KMS-11 (cell line): ENCODE measurements at regions not wholly inside any gene's neighbourhood (a gene's known extent, or its start where the extent isn't known, plus 50 kb on each side); places are given as distances from the start of the nearest gene placed in this dataset.

ENCODE experiments used
- H2AFZ ChIP-seq: fragments of 200-600 bp; sonication (generic); 2 replicates; pipeline ENCODE4 v1.6.1; 2016; ENCODE audit warnings: antibody characterized with exemption, mixed run types, low read depth
- H3K27ac ChIP-seq: fragments of 200-600 bp; sonication (generic); 2 replicates; pipeline ENCODE4 v1.6.1; 2016; ENCODE audit warnings: mild to moderate bottlenecking, mixed run types
- H3K27me3 ChIP-seq: fragments of 200-600 bp; sonication (generic); 2 replicates; pipeline ENCODE4 v1.6.1; 2017; ENCODE audit warnings: mild to moderate bottlenecking, low read depth, mixed run types, moderate library complexity; ENCODE audit not compliant: insufficient read depth
- H3K36me3 ChIP-seq: fragments of 200-600 bp; sonication (generic); 2 replicates; pipeline ENCODE4 v1.6.1; 2017; ENCODE audit warnings: mild to moderate bottlenecking, mixed run types; ENCODE audit not compliant: insufficient read depth
- H3K4me1 ChIP-seq: fragments of 200-600 bp; sonication (generic); 2 replicates; pipeline ENCODE4 v1.6.1; 2016; ENCODE audit warnings: mild to moderate bottlenecking, low read depth, mixed run types; ENCODE audit not compliant: poor library complexity, severe bottlenecking
- H3K4me2 ChIP-seq: fragments of 200-600 bp; sonication (generic); 2 replicates; pipeline ENCODE4 v1.7.0; 2016; ENCODE audit warnings: mild to moderate bottlenecking, mixed run types
- H3K4me3 ChIP-seq: fragments of 200-600 bp; sonication (generic); IDR thresholded peaks from 2 replicates; pipeline ENCODE4 v1.6.1; 2017; ENCODE audit warnings: low read depth, low read length, mixed read lengths; ENCODE audit not compliant: insufficient read depth
- H3K79me2 ChIP-seq: fragments of 200-600 bp; sonication (generic); 2 replicates; pipeline ENCODE4 v1.6.1; 2016; ENCODE audit warnings: low read depth, mixed run types; ENCODE audit not compliant: insufficient read depth
- H3K9ac ChIP-seq: fragments of 200-600 bp; sonication (generic); 2 replicates; pipeline ENCODE4 v1.6.1; 2016; ENCODE audit warnings: mild to moderate bottlenecking, mixed run types
- H4K20me1 ChIP-seq: fragments of 200-600 bp; sonication (generic); 2 replicates; pipeline ENCODE4 v1.6.1; 2016; ENCODE audit warnings: mild to moderate bottlenecking, mixed run types; ENCODE audit not compliant: insufficient read depth
- CTCF ChIP-seq: fragments of 200-600 bp; sonication (generic); conservative IDR thresholded peaks from 2 replicates; pipeline ENCODE4 v1.6.1; 2017; ENCODE audit warnings: low read depth, mild to moderate bottlenecking, antibody characterized with exemption, low read length, moderate library complexity, mixed read lengths

- no peak overlapping the region for H3K4me3 ChIP-seq
- H3K27ac ChIP-seq = no peak overlapping the region
- H3K9ac ChIP-seq = no peak overlapping the region
- no peak overlapping the region for H3K4me2 ChIP-seq
- H3K27me3 ChIP-seq = no peaks in the 10 kb centered on the region
- H3K36me3 ChIP-seq = no peaks in the 10 kb centered on the region
- no peaks in the 10 kb centered on the region for H4K20me1 ChIP-seq
- H3K79me2 ChIP-seq = no peaks in the 10 kb centered on the region
- H3K4me1 ChIP-seq = no peaks in the 10 kb centered on the region
- TF ChIP-seq CTCF = no peak
- H2AFZ ChIP-seq = no peak overlapping the region
Observed at GRCh38 chr11:97815667-97816066, 1205.1 kb upstream of the CNTN5 start.

GRCh38 chr11:97832451-97832850 lies 1188.3 kb upstream of the CNTN5 start:
- H3K27ac ChIP-seq = no peak overlapping the region
- H4K20me1 ChIP-seq = no peaks in the 10 kb centered on the region
- no peaks in the 10 kb centered on the region for H3K79me2 ChIP-seq
- no peaks in the 10 kb centered on the region for H3K27me3 ChIP-seq
- TF ChIP-seq CTCF = no peak
- no peak overlapping the region for H2AFZ ChIP-seq
- H3K9ac ChIP-seq = no peak overlapping the region
- no peak overlapping the region for H3K4me2 ChIP-seq
- no peak overlapping the region for H3K4me3 ChIP-seq
- no peaks in the 10 kb centered on the region for H3K36me3 ChIP-seq
- H3K4me1 ChIP-seq = no peaks in the 10 kb centered on the region

GRCh38 chr11:97833412-97833811 lies 1187.3 kb upstream of the CNTN5 start:
- H3K27me3 ChIP-seq = no peaks in the 10 kb centered on the region
- no peaks in the 10 kb centered on the region for H3K36me3 ChIP-seq
- H3K27ac ChIP-seq = no peak overlapping the region
- H4K20me1 ChIP-seq = no peaks in the 10 kb centered on the region
- no peak overlapping the region for H3K4me2 ChIP-seq
- no peak for TF ChIP-seq CTCF
- no peaks in the 10 kb centered on the region for H3K4me1 ChIP-seq
- no peak overlapping the region for H3K9ac ChIP-seq
- no peak overlapping the region for H2AFZ ChIP-seq
- H3K79me2 ChIP-seq = no peaks in the 10 kb centered on the region
- H3K4me3 ChIP-seq = no peak overlapping the region

- Histone ChIP-seq H4K20me1 (no peaks in the 10 kb centered on the region), H3K27me3 (no peaks in the 10 kb centered on the region), H2AFZ (no peak overlapping the region), H3K27ac (no peak overlapping the region), H3K4me2 (no peak overlapping the region), H3K9ac (no peak overlapping the region), H3K4me1 (no peaks in the 10 kb centered on the region), H3K79me2 (no peaks in the 10 kb centered on the region), H3K4me3 (no peak overlapping the region), H3K36me3 (no peaks in the 10 kb centered on the region)
- no peak for TF ChIP-seq CTCF
Observed at GRCh38 chr11:97844016-97844415, 1176.7 kb upstream of the CNTN5 start.

GRCh38 chr11:97847730-97848129 lies 1173.0 kb upstream of the CNTN5 start:
- H3K36me3 ChIP-seq = no peaks in the 10 kb centered on the region
- H3K9ac ChIP-seq = no peak overlapping the region
- no peak for TF ChIP-seq CTCF
- no peak overlapping the region for H3K4me2 ChIP-seq
- H3K79me2 ChIP-seq = no peaks in the 10 kb centered on the region
- H3K4me3 ChIP-seq = no peak overlapping the region
- H3K27ac ChIP-seq = no peak overlapping the region
- H3K4me1 ChIP-seq = no peaks in the 10 kb centered on the region
- no peak overlapping the region for H2AFZ ChIP-seq
- H3K27me3 ChIP-seq = no peaks in the 10 kb centered on the region
- H4K20me1 ChIP-seq = no peaks in the 10 kb centered on the region
